Mesothelial cell of epicardium (in vitro differentiated cells): ENCODE measurements at regions not wholly inside any gene's neighbourhood (a gene's known extent, or its start where the extent isn't known, plus 50 kb on each side); places are given as distances from the start of the nearest gene placed in this dataset.

Experiments
- DNase-seq, 2 experiments: peaks; one replicate each; pipeline ENCODE4 v3.0.0; 2021; ENCODE audit warnings: low spot score in 2 of 2; ENCODE audit not compliant: unreplicated experiment in 2 of 2
- H3K27ac Mint-ChIP-seq: 2 replicates; pipeline ENCODE4 v1.8.0; 2021; ENCODE audit warnings: mixed read lengths
- H3K27me3 Mint-ChIP-seq: 2 replicates; pipeline ENCODE4 v1.8.0; 2021; ENCODE audit warnings: low read depth, mixed read lengths
- H3K36me3 Mint-ChIP-seq: 2 replicates; pipeline ENCODE4 v1.8.0; 2021; ENCODE audit warnings: mixed read lengths
- H3K4me1 Mint-ChIP-seq: 2 replicates; pipeline ENCODE4 v1.8.0; 2021; ENCODE audit warnings: mixed read lengths
- H3K4me3 Mint-ChIP-seq: 2 replicates; pipeline ENCODE4 v1.8.0; 2021; ENCODE audit warnings: mild to moderate bottlenecking, moderate library complexity, mixed read lengths
- H3K9me3 Mint-ChIP-seq: 2 replicates; pipeline ENCODE4 v1.8.0; 2021; ENCODE audit warnings: mixed read lengths
- CTCF ChIP-seq: fragments of 200-600 bp; sonication (generic); IDR thresholded peaks from one replicate; pipeline ENCODE4 v1.5.0; 2021; ENCODE audit warnings: antibody characterized with exemption; ENCODE audit not compliant: unreplicated experiment

- Mint-ChIP-seq H3K4me1 (no peaks in the 10 kb centered on the region), H3K27me3 (no peaks in the 10 kb centered on the region), H3K9me3 (peaks cover 16% of the 10 kb centered on the region), H3K36me3 (no peaks in the 10 kb centered on the region), H3K4me3 (no peak overlapping the region), H3K27ac (no peak overlapping the region)
- DNase-seq: no peak
- TF ChIP-seq CTCF: no peak
Measured at GRCh38 chr9:92179286-92180001, 64.2 kb upstream of the SPTLC1 start.

- no peak overlapping the region for H3K4me3 Mint-ChIP-seq
- no peak for TF ChIP-seq CTCF
- H3K36me3 Mint-ChIP-seq: no peaks in the 10 kb centered on the region
- H3K4me1 Mint-ChIP-seq: no peaks in the 10 kb centered on the region
- H3K27me3 Mint-ChIP-seq: no peaks in the 10 kb centered on the region
- H3K27ac Mint-ChIP-seq: no peak overlapping the region
- peaks cover 19% of the 10 kb centered on the region for H3K9me3 Mint-ChIP-seq
- DNase-seq: no peak
Measured at GRCh38 chr9:92177591-92177990, 62.4 kb upstream of the SPTLC1 start.

DNA sequence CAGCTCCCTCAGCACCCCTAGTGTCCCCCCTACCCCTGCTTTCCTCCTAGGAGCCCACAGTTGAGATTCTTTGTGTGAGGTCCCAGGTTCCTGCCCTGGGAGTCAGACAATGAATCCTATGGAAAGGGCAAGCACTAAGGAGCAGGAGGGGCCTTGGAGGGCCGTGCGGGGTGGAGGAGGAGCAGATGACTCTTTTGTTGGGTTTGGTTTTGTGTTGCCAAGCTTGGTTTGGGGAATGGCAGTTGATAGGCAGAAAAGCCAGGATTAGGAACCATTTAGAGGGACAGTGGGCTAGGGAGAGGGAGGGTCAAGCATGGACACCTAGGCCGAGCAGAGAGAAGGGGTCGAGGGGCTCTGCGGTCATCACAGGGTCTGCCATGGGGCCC is 61.6 kb upstream of the SPTLC1 start:
- no peak for TF ChIP-seq CTCF
- Mint-ChIP-seq H3K36me3 (no peaks in the 10 kb centered on the region), H3K27me3 (no peaks in the 10 kb centered on the region), H3K4me3 (no peak overlapping the region), H3K4me1 (no peaks in the 10 kb centered on the region), H3K27ac (no peak overlapping the region), H3K9me3 (peaks cover 13% of the 10 kb centered on the region)
- no peak for DNase-seq

GRCh38 chr9:92176068-92176799 is 61.0 kb upstream of the SPTLC1 start:
- Mint-ChIP-seq H3K4me3 (no peak overlapping the region), H3K4me1 (no peaks in the 10 kb centered on the region), H3K9me3 (peaks cover 16% of the 10 kb centered on the region), H3K36me3 (no peaks in the 10 kb centered on the region), H3K27ac (no peak overlapping the region), H3K27me3 (no peaks in the 10 kb centered on the region)
- DNase-seq: no peak
- no peak for TF ChIP-seq CTCF

- no peak for TF ChIP-seq CTCF
- Mint-ChIP-seq H3K4me1 (no peaks in the 10 kb centered on the region), H3K9me3 (peaks cover 20% of the 10 kb centered on the region), H3K27ac (no peak overlapping the region), H3K4me3 (no peak overlapping the region), H3K27me3 (no peaks in the 10 kb centered on the region), H3K36me3 (no peaks in the 10 kb centered on the region)
- DNase-seq: no peak
Measured at GRCh38 chr9:92175441-92175840, 60.2 kb upstream of the SPTLC1 start.
